Skeletal muscle tissue (tissue), 3 donors: ENCODE measurements at regions not wholly inside any gene's neighbourhood (a gene's known extent, or its start where the extent isn't known, plus 50 kb on each side); places are given as distances from the start of the nearest gene placed in this dataset.

Experiments
- H3K27ac ChIP-seq: one replicate; pipeline ENCODE4 v1.7.0; 2013; ENCODE audit warnings: mild to moderate bottlenecking, low read depth, low read length, inconsistent platforms
- H3K27me3 ChIP-seq, 3 donors: one replicate each; pipeline ENCODE4 v1.7.0; 2013; ENCODE audit warnings: low read length in 3 of 3; ENCODE audit not compliant: control insufficient read depth in 3 of 3, insufficient read depth in 3 of 3
- H3K36me3 ChIP-seq, 3 donors: one replicate each; pipeline ENCODE4 v1.7.0; 2013; ENCODE audit warnings: low read length in 3 of 3; ENCODE audit not compliant: control insufficient read depth in 3 of 3, insufficient read depth in 3 of 3
- H3K4me1 ChIP-seq, 3 donors: one replicate each; pipeline ENCODE4 v1.7.0; 2013; ENCODE audit warnings: low read length in 3 of 3, mild to moderate bottlenecking in 3 of 3; ENCODE audit not compliant: control insufficient read depth in 3 of 3, insufficient read depth in 3 of 3
- H3K4me3 ChIP-seq, 3 donors: one replicate each; pipeline ENCODE4 v1.7.0; 2013; ENCODE audit warnings: low read length in 3 of 3
- H3K9ac ChIP-seq, 3 donors: one replicate each; pipeline ENCODE4 v1.7.0; 2013; ENCODE audit warnings: low read length in 3 of 3, mild to moderate bottlenecking in 3 of 3, moderate library complexity in 2 of 3, low read depth in 1 of 3
- H3K9me3 ChIP-seq, 3 donors: one replicate each; pipeline ENCODE4 v1.7.0; 2013; ENCODE audit warnings: low read length in 3 of 3; ENCODE audit not compliant: control insufficient read depth in 3 of 3
- donor health status: Osteomylitis.

DNA sequence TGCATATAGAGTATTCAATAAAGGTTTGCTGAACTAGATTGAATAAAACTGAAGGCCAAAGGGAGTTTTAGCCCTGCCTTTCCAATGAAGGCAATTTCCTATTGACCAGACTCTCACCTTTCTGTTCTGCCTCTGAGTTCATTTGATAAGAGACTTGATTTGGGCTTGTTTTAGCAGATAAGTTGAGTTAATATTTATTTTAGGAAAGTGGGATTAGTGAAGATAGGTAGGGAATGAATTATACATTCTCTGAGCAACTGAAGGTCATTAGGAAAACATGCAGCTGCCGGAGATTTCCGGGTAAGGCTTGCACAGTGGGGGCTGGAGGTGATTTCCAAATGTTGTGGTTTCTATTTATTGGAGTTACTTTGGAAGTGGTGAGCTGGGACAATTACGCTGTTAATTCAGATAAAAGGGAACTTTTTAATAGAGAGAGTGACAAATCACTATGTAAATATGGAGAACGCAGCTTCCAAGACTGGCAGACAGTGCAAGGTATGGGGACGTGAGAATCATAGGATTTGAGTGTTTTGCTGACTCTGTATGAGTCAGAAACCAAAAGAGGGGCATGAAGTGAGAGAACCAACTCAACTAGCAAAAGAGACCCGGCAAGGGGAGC is 553.6 kb upstream of the BOD1L1 start:
- H3K9ac ChIP-seq, result no peak overlapping the region
- no peak overlapping the region for H3K27ac ChIP-seq
- H3K27me3 ChIP-seq, result no peaks in the 10 kb centered on the region
- peaks cover 0 to 3% (median 0%) of the 10 kb centered on the region in 3 donors for H3K4me1 ChIP-seq
- H3K4me3 ChIP-seq, result no peak overlapping the region
- H3K9me3 ChIP-seq, result no peaks in the 10 kb centered on the region
- H3K36me3 ChIP-seq, result no peaks in the 10 kb centered on the region

- peaks cover 0 to 3% (median 0%) of the 10 kb centered on the region in 3 donors for H3K4me1 ChIP-seq
- H3K9me3 ChIP-seq, result no peaks in the 10 kb centered on the region
- H3K4me3 ChIP-seq, result no peak overlapping the region
- no peak overlapping the region for H3K27ac ChIP-seq
- H3K27me3 ChIP-seq, result no peaks in the 10 kb centered on the region
- H3K9ac ChIP-seq, result no peak overlapping the region
- no peaks in the 10 kb centered on the region for H3K36me3 ChIP-seq
These were observed 554.6 kb upstream of the BOD1L1 start for GRCh38 chr4:14182148-14182547.

GRCh38 chr4:14184265-14184664 is 556.7 kb upstream of the BOD1L1 start:
- Histone ChIP-seq H3K36me3 (no peaks in the 10 kb centered on the region), H3K9ac (no peak overlapping the region), H3K27ac (no peak overlapping the region), H3K27me3 (no peaks in the 10 kb centered on the region), H3K4me3 (no peak overlapping the region), H3K4me1 (no peaks in the 10 kb centered on the region), H3K9me3 (no peaks in the 10 kb centered on the region)

DNA sequence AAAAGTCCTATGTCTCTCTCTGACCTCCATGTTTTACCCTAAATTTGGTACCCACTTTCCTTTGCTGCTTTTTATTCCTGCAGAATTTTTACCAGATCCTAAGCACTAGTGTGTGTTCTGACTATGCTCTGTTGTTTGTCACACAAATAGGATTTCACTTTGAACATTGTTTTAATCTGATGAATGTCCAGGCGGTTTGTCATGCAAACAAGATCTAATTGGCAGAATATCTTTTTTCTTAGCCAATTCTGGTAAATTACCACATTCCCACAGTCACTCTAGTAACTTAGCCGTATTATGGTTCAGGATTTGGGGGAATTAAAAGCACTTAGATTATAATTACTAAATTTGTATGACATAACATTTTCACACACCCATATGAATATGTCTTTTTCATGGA is 557.2 kb upstream of the BOD1L1 start:
- H3K4me1 ChIP-seq, result no peaks in the 10 kb centered on the region
- no peaks in the 10 kb centered on the region for H3K9me3 ChIP-seq
- no peaks in the 10 kb centered on the region for H3K27me3 ChIP-seq
- H3K9ac ChIP-seq, result no peak overlapping the region
- no peaks in the 10 kb centered on the region for H3K36me3 ChIP-seq
- H3K4me3 ChIP-seq, result no peak overlapping the region
- no peak overlapping the region for H3K27ac ChIP-seq

- Histone ChIP-seq H3K9ac (no peak overlapping the region), H3K27ac (no peak overlapping the region), H3K36me3 (no peaks in the 10 kb centered on the region), H3K4me1 (no peaks in the 10 kb centered on the region), H3K27me3 (no peaks in the 10 kb centered on the region), H3K4me3 (no peak overlapping the region), H3K9me3 (no peaks in the 10 kb centered on the region)
These were observed 560.7 kb upstream of the BOD1L1 start for GRCh38 chr4:14188214-14188613.

- Histone ChIP-seq H3K9ac (no peak overlapping the region), H3K9me3 (no peaks in the 10 kb centered on the region), H3K27me3 (no peaks in the 10 kb centered on the region), H3K27ac (no peak overlapping the region), H3K4me1 (no peaks in the 10 kb centered on the region), H3K36me3 (no peaks in the 10 kb centered on the region), H3K4me3 (no peak overlapping the region)
These were observed 566.1 kb upstream of the BOD1L1 start for GRCh38 chr4:14193601-14194000.

- Histone ChIP-seq H3K27ac (no peak overlapping the region), H3K9me3 (no peaks in the 10 kb centered on the region), H3K9ac (no peak overlapping the region), H3K4me1 (no peaks in the 10 kb centered on the region), H3K4me3 (no peak overlapping the region), H3K36me3 (no peaks in the 10 kb centered on the region), H3K27me3 (no peaks in the 10 kb centered on the region)
These were observed 568.6 kb upstream of the BOD1L1 start for GRCh38 chr4:14196131-14196530.

GRCh38 chr4:14215116-14215770 is 587.7 kb upstream of the BOD1L1 start:
- no peaks in the 10 kb centered on the region for H3K9me3 ChIP-seq
- H3K27ac ChIP-seq, result no peak overlapping the region
- H3K36me3 ChIP-seq, result no peaks in the 10 kb centered on the region
- no peak overlapping the region for H3K9ac ChIP-seq
- H3K4me3 ChIP-seq, result no peak overlapping the region
- no peaks in the 10 kb centered on the region for H3K4me1 ChIP-seq
- no peaks in the 10 kb centered on the region for H3K27me3 ChIP-seq

- Histone ChIP-seq H3K4me3 (no peak overlapping the region), H3K9me3 (no peaks in the 10 kb centered on the region), H3K36me3 (no peaks in the 10 kb centered on the region), H3K27me3 (no peaks in the 10 kb centered on the region), H3K27ac (no peak overlapping the region), H3K9ac (no peak overlapping the region), H3K4me1 (no peaks in the 10 kb centered on the region)
These were observed 589.9 kb upstream of the BOD1L1 start for GRCh38 chr4:14217401-14217800.

- H3K4me3 ChIP-seq, result no peak overlapping the region
- H3K9me3 ChIP-seq, result no peaks in the 10 kb centered on the region
- H3K27me3 ChIP-seq, result no peaks in the 10 kb centered on the region
- H3K36me3 ChIP-seq, result no peaks in the 10 kb centered on the region
- H3K27ac ChIP-seq, result no peak overlapping the region
- H3K4me1 ChIP-seq, result no peaks in the 10 kb centered on the region
- H3K9ac ChIP-seq, result no peak overlapping the region
These were observed 591.1 kb upstream of the BOD1L1 start for GRCh38 chr4:14218641-14219040.
